Psoas muscle (tissue), 7 donors: ENCODE measurements at regions not wholly inside any gene's neighbourhood (a gene's known extent, or its start where the extent isn't known, plus 50 kb on each side); places are given as distances from the start of the nearest gene placed in this dataset.

ENCODE experiments used
- ATAC-seq, 4 donors: fragments of 200-7000 bp; cut with Tn5 transposase; one replicate each; pipeline ENCODE4 v1.9.1; 2020; ENCODE audit warnings: moderate library complexity in 3 of 4, mild to moderate bottlenecking in 2 of 4
- DNase-seq, 2 donors: peaks; one replicate each; pipeline ENCODE4 v3.0.0-alpha.2; 2020
- H3K27ac ChIP-seq: fragments of 200-600 bp; one replicate; pipeline ENCODE4 v1.8.0; 2022
- H3K27me3 ChIP-seq, 3 donors: fragments of 200-600 bp in 1 of 3; one replicate each; pipeline versions ENCODE4 v1.6.1 to v1.8.0; 2013 to 2022; ENCODE audit warnings: low read length in 2 of 3, mild to moderate bottlenecking in 2 of 3, moderate library complexity in 1 of 3; ENCODE audit not compliant: insufficient read depth in 3 of 3
- H3K36me3 ChIP-seq, 2 donors: fragments of 200-600 bp in 1 of 2; one replicate each; pipeline versions ENCODE4 v1.6.1 to v1.8.0; 2013 to 2022; ENCODE audit warnings: low read depth in 1 of 2, mild to moderate bottlenecking in 1 of 2, moderate library complexity in 1 of 2; ENCODE audit not compliant: insufficient read depth in 1 of 2
- H3K4me1 ChIP-seq: fragments of 200-600 bp; one replicate; pipeline ENCODE4 v1.8.0; 2022
- H3K4me3 ChIP-seq: fragments of 200-600 bp; one replicate; pipeline ENCODE4 v1.8.0; 2022; ENCODE audit warnings: mild to moderate bottlenecking
- H3K9me3 ChIP-seq: fragments of 200-600 bp; one replicate; pipeline ENCODE4 v1.8.0; 2022
- CTCF ChIP-seq: fragments of 200-600 bp; IDR thresholded peaks from one replicate; pipeline ENCODE4 v1.8.0; 2022; ENCODE audit warnings: antibody characterized with exemption
- WGBS, 3 donors: extraction: QIAGEN DNeasy Blood & Tissue Kit; methylation state at CpG; one replicate each; pipeline versions ENCODE4 v1.1.6 to v1.1.7; 2013; 5-methylcytosine and 5-hydroxymethylcytosine counted together
- intact Hi-C, 2 donors: fragments of 100-400 bp; cut with DNase I; formaldehyde crosslinking; loops; one replicate each; pipeline versions ENCODE4 v1.11.0 to v1.14.2; 2022
- donor health status: healthy with polysubstance abuse.
- donor health status: DM: no; HTN: no; CAD: no; lungs with moderate emphysema.
- donor health status: Bipolar disorder and iron deficiency.
- donor health status: healthy.
- donor health status: DM: yes; HTN: yes; CAD: no.
- donor health status: DM: no; HTN: no; CAD: no.
- donor health status: DM: yes; HTN: yes; CAD: no.

- intact Hi-C loops = no loop called here
- Histone ChIP-seq H3K27ac (no peak overlapping the region), H3K27me3 (no peaks in the 10 kb centered on the region), H3K4me1 (no peaks in the 10 kb centered on the region), H3K9me3 (no peaks in the 10 kb centered on the region), H3K36me3 (no peaks in the 10 kb centered on the region), H3K4me3 (no peak overlapping the region)
- ATAC-seq = no peak
- TF ChIP-seq CTCF = no peak
- DNase-seq = no peak
Measured at GRCh38 chr17:14715561-14715960, 414.7 kb downstream of the HS3ST3B1 start.

GRCh38 chr17:14712611-14713021 is 411.7 kb downstream of the HS3ST3B1 start:
- intact Hi-C loops = no loop called here

GRCh38 chr17:14704121-14704520 is 403.2 kb downstream of the HS3ST3B1 start:
- ATAC-seq = no peak
- no peak for TF ChIP-seq CTCF
- no peaks in the 10 kb centered on the region for H3K36me3 ChIP-seq
- 73 to 82% (median 78%) methylated on average over 6 of the region's 6 CpGs for WGBS, 3 donors
- no peaks in the 10 kb centered on the region for H3K4me1 ChIP-seq
- no peak for DNase-seq
- H3K27ac ChIP-seq = no peak overlapping the region
- no peak overlapping the region for H3K4me3 ChIP-seq
- no peaks in the 10 kb centered on the region for H3K27me3 ChIP-seq
- H3K9me3 ChIP-seq = no peaks in the 10 kb centered on the region
- intact Hi-C loops = no loop called here

More at GRCh38 chr17:14712611-14713021, 411.7 kb downstream of the HS3ST3B1 start:
- Histone ChIP-seq H3K4me1 (no peaks in the 10 kb centered on the region), H3K4me3 (no peak overlapping the region), H3K36me3 (no peaks in the 10 kb centered on the region), H3K27ac (no peak overlapping the region), H3K9me3 (no peaks in the 10 kb centered on the region), H3K27me3 (no peaks in the 10 kb centered on the region)
- TF ChIP-seq CTCF = no peak
- WGBS, 3 donors = 95 to 96% (median 95%) methylated on average over 1 of the region's 1 CpG
- no peak for DNase-seq
- no peak for ATAC-seq

- no peak for ATAC-seq
- 96 to 100% (median 97%) methylated on average over 1 of the region's 1 CpG for WGBS, 3 donors
- Histone ChIP-seq H3K27ac (no peak overlapping the region), H3K9me3 (no peaks in the 10 kb centered on the region), H3K4me3 (no peak overlapping the region), H3K27me3 (no peaks in the 10 kb centered on the region), H3K4me1 (no peaks in the 10 kb centered on the region), H3K36me3 (no peaks in the 10 kb centered on the region)
- intact Hi-C loops = no loop called here
- no peak for DNase-seq
- no peak for TF ChIP-seq CTCF
Measured at GRCh38 chr17:14701886-14702285, 401.0 kb downstream of the HS3ST3B1 start.

GRCh38 chr17:14699574-14700185 is 398.8 kb downstream of the HS3ST3B1 start:
- no peak overlapping the region for H3K27ac ChIP-seq
- intact Hi-C loops = no loop called here
- no peak overlapping the region for H3K4me3 ChIP-seq
- ATAC-seq (no peak), DNase-seq (no peak)
- TF ChIP-seq CTCF = no peak
- 60 to 85% (median 62%) methylated on average over 1 of the region's 1 CpG for WGBS, 3 donors
- H3K27me3 ChIP-seq = no peaks in the 10 kb centered on the region
- H3K36me3 ChIP-seq = no peaks in the 10 kb centered on the region
- no peaks in the 10 kb centered on the region for H3K4me1 ChIP-seq
- H3K9me3 ChIP-seq = no peaks in the 10 kb centered on the region
